ENCODE measurements at regions not wholly inside any gene's neighbourhood (a gene's known extent, or its start where the extent isn't known, plus 50 kb on each side); places are given as distances from the start of the nearest gene placed in this dataset.

GRCh38 chr4:92074839-92075238 is 228.9 kb upstream of the GRID2 start:
- TF ChIP-seq, protein P1, sequence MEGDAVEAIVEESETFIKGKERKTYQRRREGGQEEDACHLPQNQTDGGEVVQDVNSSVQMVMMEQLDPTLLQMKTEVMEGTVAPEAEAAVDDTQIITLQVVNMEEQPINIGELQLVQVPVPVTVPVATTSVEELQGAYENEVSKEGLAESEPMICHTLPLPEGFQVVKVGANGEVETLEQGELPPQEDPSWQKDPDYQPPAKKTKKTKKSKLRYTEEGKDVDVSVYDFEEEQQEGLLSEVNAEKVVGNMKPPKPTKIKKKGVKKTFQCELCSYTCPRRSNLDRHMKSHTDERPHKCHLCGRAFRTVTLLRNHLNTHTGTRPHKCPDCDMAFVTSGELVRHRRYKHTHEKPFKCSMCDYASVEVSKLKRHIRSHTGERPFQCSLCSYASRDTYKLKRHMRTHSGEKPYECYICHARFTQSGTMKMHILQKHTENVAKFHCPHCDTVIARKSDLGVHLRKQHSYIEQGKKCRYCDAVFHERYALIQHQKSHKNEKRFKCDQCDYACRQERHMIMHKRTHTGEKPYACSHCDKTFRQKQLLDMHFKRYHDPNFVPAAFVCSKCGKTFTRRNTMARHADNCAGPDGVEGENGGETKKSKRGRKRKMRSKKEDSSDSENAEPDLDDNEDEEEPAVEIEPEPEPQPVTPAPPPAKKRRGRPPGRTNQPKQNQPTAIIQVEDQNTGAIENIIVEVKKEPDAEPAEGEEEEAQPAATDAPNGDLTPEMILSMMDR (conservative IDR thresholded peaks at IDR 0.05): no peak
- TF ChIP-seq EZH2 (IDR thresholded peaks at IDR 0.05; ENCODE audit: low read depth): no peak

Data from PC-9 (cell line).